ENCODE measurements at regions not wholly inside any gene's neighbourhood (a gene's known extent, or its start where the extent isn't known, plus 50 kb on each side); places are given as distances from the start of the nearest gene placed in this dataset.

DNA sequence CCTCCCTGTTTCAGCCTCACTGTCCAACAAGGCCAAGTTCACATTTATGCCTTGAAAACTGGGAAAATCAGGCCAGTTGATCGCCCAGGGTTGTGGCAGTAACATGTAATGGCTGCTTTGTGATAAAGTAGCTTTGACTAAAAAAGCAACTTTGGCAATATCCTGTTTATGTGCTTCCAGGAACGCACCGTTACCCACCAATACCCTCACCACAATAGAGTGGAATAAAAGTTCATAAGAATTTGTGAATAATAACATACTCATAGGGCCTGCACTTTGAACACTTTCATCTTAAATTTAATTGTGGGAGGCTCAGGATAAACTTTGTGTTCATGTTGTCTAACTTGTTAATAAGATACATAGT is 80.7 kb upstream of the MAML3 start:
- Histone ChIP-seq H3K9me2 (replicated peaks; ENCODE audit: low read depth, low read length) (no peaks in the 10 kb centered on the region), H3K79me2 (ENCODE audit: insufficient read depth, low read length) (no peaks in the 10 kb centered on the region), H3F3A (ENCODE audit: low read depth) (no peaks in the 10 kb centered on the region), H3K4me1 (ENCODE audit: insufficient read depth, low read length, poor library complexity, severe bottlenecking) (peaks cover 23% of the 10 kb centered on the region), H4K20me1 (ENCODE audit: insufficient read depth, low read length, poor library complexity, severe bottlenecking) (no peaks in the 10 kb centered on the region), H3K4me2 (ENCODE audit: low read depth, low read length, poor library complexity, severe bottlenecking) (no peak overlapping the region), H3K4me3 (ENCODE audit: low read length, poor library complexity, severe bottlenecking) (no peak overlapping the region), H3K27me3 (ENCODE audit: insufficient read depth, low read length, poor library complexity, severe bottlenecking) (no peaks in the 10 kb centered on the region), H2AFZ (ENCODE audit: low read length) (peak overlapping the region; percentile 19), H3K36me3 (ENCODE audit: insufficient read depth, low read length) (no peaks in the 10 kb centered on the region), H3K9ac (ENCODE audit: low read depth, low read length, poor library complexity, severe bottlenecking) (no peak overlapping the region), H3K9me3 (ENCODE audit: insufficient read depth, low read depth, low read length) (no peaks in the 10 kb centered on the region)
- no peak for TF ChIP-seq EZH2phosphoT487 (IDR thresholded peaks at IDR 0.05; ENCODE audit: borderline replicate concordance)
- TF ChIP-seq, protein P1, sequence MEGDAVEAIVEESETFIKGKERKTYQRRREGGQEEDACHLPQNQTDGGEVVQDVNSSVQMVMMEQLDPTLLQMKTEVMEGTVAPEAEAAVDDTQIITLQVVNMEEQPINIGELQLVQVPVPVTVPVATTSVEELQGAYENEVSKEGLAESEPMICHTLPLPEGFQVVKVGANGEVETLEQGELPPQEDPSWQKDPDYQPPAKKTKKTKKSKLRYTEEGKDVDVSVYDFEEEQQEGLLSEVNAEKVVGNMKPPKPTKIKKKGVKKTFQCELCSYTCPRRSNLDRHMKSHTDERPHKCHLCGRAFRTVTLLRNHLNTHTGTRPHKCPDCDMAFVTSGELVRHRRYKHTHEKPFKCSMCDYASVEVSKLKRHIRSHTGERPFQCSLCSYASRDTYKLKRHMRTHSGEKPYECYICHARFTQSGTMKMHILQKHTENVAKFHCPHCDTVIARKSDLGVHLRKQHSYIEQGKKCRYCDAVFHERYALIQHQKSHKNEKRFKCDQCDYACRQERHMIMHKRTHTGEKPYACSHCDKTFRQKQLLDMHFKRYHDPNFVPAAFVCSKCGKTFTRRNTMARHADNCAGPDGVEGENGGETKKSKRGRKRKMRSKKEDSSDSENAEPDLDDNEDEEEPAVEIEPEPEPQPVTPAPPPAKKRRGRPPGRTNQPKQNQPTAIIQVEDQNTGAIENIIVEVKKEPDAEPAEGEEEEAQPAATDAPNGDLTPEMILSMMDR (conservative IDR thresholded peaks at IDR 0.05; ENCODE audit: low read length) = no peak

DNA sequence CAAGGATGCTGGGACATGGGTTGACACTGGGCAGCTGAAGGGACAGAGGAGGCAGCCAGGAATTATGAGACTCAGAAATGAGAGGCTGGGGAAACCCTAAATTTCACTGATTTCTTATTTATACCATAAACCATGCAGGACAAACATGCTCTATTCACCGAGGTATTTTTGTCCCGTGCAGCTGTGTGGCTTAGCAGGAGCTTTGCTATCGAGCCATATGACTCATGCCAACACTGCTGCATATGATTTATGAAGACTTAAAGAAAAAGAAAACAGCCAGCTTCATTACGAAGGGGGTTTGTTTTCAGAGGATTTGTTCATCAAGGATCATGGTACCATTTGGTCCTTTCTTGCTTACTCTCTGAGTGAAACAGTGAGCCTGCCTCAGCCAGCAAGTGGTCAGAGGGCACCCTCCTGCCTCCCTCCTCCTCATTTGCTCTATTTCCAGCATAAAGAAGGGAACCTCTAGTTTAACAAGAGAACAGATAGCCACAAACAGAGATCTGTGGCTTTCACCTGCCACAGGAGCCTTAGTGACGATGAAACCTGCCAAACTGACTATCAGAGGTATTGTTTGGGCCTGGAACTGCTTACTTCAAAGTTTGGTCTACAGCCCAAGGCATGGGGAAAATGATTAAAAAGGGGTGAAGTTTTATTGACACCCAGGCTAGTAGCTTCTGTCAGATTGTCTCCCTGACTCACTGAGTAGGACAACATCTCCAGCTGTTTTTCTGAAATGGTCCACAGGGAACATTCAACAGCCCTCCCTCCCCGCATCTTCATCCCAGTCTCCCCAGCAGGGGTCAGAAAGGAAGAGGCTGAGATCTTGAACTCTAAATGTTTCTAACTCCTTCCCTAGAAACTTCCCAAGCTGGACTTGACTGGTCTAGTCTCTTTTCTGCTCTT is 80.1 kb upstream of the MAML3 start:
- Histone ChIP-seq H3K36me3 (ENCODE audit: insufficient read depth, low read length) (no peaks in the 10 kb centered on the region), H3K4me2 (ENCODE audit: low read depth, low read length, poor library complexity, severe bottlenecking) (no peak overlapping the region)

DNA sequence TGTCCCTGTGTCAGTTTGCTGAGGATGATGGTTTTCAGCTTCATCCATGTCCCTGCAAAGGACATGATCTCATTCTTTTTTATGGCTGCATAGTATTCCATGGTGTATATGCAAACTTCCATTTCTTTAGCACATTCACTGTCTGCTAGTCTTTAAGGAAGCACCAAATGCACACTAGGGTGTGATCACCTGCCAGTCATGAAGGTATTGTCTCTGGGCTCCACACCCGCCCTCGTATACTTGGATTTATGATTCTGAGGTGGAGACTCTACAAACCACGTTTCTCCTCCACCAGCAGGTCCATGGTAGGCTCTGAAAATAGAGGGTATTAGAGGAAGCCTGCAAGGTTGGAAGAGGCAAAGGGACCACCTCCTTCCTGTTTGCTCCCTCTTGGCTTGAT is 75.9 kb upstream of the MAML3 start:
- H2AFZ ChIP-seq (ENCODE audit: low read length) = no peak overlapping the region
- no peaks in the 10 kb centered on the region for H3K79me2 ChIP-seq (ENCODE audit: insufficient read depth, low read length)
- no peak overlapping the region for H3K4me3 ChIP-seq (ENCODE audit: low read length, poor library complexity, severe bottlenecking)
- no peaks in the 10 kb centered on the region for H3K9me2 ChIP-seq (replicated peaks; ENCODE audit: low read depth, low read length)
- H3K36me3 ChIP-seq (ENCODE audit: insufficient read depth, low read length) = no peaks in the 10 kb centered on the region
- no peak overlapping the region for H3K9ac ChIP-seq (ENCODE audit: low read depth, low read length, poor library complexity, severe bottlenecking)
- H3F3A ChIP-seq (ENCODE audit: low read depth) = no peaks in the 10 kb centered on the region
- TF ChIP-seq, protein P1 (conservative IDR thresholded peaks at IDR 0.05; ENCODE audit: low read length) = no peak
- TF ChIP-seq EZH2phosphoT487 (IDR thresholded peaks at IDR 0.05; ENCODE audit: borderline replicate concordance) = no peak
- no peaks in the 10 kb centered on the region for H3K27me3 ChIP-seq (ENCODE audit: insufficient read depth, low read length, poor library complexity, severe bottlenecking)
- H3K4me2 ChIP-seq (ENCODE audit: low read depth, low read length, poor library complexity, severe bottlenecking) = no peak overlapping the region
- no peaks in the 10 kb centered on the region for H4K20me1 ChIP-seq (ENCODE audit: insufficient read depth, low read length, poor library complexity, severe bottlenecking)
- no peaks in the 10 kb centered on the region for H3K9me3 ChIP-seq (ENCODE audit: insufficient read depth, low read depth, low read length)
- peaks cover 10% of the 10 kb centered on the region for H3K4me1 ChIP-seq (ENCODE audit: insufficient read depth, low read length, poor library complexity, severe bottlenecking)

More for the DNA sequence above, 80.1 kb upstream of the MAML3 start:
- no peaks in the 10 kb centered on the region for H3F3A ChIP-seq (ENCODE audit: low read depth)
- no peaks in the 10 kb centered on the region for H3K9me3 ChIP-seq (ENCODE audit: insufficient read depth, low read depth, low read length)
- no peak overlapping the region for H3K4me3 ChIP-seq (ENCODE audit: low read length, poor library complexity, severe bottlenecking)
- H3K4me1 ChIP-seq (ENCODE audit: insufficient read depth, low read length, poor library complexity, severe bottlenecking) = peaks cover 22% of the 10 kb centered on the region
- peak overlapping the region; percentile 19 for H2AFZ ChIP-seq (ENCODE audit: low read length)
- H3K79me2 ChIP-seq (ENCODE audit: insufficient read depth, low read length) = no peaks in the 10 kb centered on the region
- no peaks in the 10 kb centered on the region for H4K20me1 ChIP-seq (ENCODE audit: insufficient read depth, low read length, poor library complexity, severe bottlenecking)
- no peak overlapping the region for H3K9ac ChIP-seq (ENCODE audit: low read depth, low read length, poor library complexity, severe bottlenecking)
- TF ChIP-seq, protein P1 (conservative IDR thresholded peaks at IDR 0.05; ENCODE audit: low read length) = no peak
- TF ChIP-seq EZH2phosphoT487 (IDR thresholded peaks at IDR 0.05; ENCODE audit: borderline replicate concordance) = no peak
- no peaks in the 10 kb centered on the region for H3K27me3 ChIP-seq (ENCODE audit: insufficient read depth, low read length, poor library complexity, severe bottlenecking)
- no peaks in the 10 kb centered on the region for H3K9me2 ChIP-seq (replicated peaks; ENCODE audit: low read depth, low read length)

All from Loucy (cell line).